ENCODE measurements at regions not wholly inside any gene's neighbourhood (a gene's known extent, or its start where the extent isn't known, plus 50 kb on each side); places are given as distances from the start of the nearest gene placed in this dataset.

DNA sequence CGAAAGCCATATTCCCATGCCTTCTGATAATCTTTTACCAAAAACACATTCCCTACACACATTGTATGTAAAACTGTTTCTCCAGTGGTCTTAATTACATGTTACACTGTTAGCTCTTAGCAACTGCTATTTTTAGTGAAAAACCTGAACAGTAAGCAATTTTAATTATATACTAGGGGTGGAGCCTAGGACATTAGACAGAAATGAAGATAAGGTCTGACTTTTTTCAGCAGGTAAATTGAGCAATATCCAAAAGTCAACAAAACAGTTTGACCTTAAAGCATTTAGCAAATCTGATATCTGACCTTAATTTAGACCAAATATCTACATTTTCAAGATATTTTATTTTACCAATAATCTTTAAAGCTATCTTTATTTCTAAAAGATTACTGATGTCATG lies 60.2 kb downstream of the PDE6H start:
- DNase-seq, result no peak

- DNase-seq, result no peak
Measured at GRCh38 chr12:15033641-15034040, 60.8 kb downstream of the PDE6H start.

GRCh38 chr12:15035185-15035584 lies 62.3 kb downstream of the PDE6H start:
- DNase-seq, result no peak

GRCh38 chr12:15037091-15037687 lies 64.3 kb downstream of the PDE6H start:
- no peak for DNase-seq

GRCh38 chr12:15038137-15038536 lies 65.3 kb downstream of the PDE6H start:
- no peak for DNase-seq

GRCh38 chr12:15044471-15044870 lies 71.6 kb downstream of the PDE6H start:
- DNase-seq, result peak; percentile 51

GRCh38 chr12:15045451-15045850 lies 72.6 kb downstream of the PDE6H start:
- DNase-seq, result no peak

DNA sequence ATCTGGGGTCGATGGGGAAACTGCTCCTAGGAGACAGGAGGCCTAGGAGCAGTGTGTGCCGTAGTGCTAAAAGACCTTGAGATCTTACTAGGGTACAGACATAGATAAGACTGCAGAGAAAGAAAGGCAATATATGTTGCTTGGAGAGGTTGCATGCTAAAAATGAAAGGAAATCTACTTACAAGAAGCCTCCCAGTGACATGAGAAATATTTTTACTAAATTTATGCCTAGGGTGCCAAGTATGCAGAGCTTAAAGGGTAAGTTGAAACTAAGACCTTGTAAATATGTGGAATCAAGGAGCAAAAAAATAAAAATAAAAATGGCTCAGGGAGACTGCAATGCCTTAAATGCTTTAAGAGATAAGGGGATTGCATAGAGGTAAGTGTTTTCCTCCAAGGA lies 74.8 kb downstream of the PDE6H start:
- no peak for DNase-seq

DNA sequence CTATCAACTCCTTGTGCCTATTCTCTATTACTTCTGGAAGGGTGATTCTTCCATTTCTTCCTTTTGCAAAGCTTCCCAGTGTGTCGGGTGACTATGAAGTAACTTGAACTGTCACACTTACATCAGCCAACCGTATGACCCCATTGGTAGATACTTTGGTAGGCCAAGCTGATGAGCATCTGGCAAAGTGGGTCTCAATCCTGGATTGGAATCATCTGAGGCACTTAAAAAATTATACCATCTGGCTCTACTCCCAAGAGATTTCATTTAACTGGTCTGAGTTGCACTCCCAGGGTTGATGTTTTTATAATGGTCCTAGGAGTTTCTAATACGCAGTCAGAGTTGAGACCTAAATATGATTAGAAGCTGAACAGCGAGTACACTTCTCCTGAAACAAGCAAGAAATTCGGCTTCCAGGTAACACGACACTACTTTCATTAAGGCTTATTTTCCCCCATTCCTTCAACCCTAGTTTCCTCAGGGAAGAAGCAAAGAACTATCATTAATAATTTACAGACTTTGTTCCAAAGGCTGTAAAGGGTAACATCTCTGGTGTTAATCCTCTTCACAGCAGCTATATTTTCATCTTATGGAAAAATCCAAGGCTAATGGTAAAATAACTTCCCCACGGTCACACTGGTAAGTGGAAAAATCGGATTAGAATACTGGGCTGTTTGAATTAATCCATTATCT lies 76.8 kb downstream of the PDE6H start:
- DNase-seq, result no peak

DNA sequence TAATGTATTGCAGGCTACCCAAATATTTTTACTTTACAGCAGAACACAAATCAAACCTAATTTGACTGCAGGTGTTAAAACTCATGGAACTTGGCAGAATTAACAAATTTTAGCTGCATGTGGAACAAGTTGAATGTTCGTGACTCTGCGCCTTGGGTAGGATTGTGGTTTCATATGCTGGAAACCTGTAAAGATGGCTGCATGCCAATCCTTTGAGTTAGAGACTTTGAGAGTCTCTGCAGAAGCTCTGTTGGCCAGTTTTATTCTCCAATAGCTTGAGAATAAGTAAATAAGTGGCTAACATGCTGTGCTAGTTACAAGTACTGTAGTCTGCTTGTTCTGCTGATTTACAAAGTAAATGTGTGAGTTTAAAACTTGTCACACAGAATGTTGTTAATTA lies 77.8 kb downstream of the PDE6H start:
- DNase-seq, result peak; percentile 48

DNA sequence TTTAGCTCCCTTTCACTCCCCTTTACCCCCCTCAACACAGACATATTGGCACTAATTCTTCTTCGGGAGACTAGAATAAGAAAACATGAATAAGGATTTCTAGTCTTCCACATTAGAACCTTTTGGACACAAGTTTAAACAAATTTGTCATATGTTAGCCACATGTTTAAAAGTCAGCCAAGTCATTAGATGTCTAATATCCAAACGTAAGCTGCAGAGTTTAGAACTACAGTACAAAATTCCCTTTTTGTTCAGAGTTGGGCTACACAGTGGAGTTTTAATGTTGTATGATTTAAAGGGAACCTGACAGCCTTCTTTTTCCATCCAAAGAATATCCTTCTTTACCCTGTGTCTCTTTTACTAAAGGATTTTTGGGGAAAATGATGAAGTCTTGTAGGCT lies 79.8 kb downstream of the PDE6H start:
- DNase-seq, result no peak

- DNase-seq, result no peak
Measured at GRCh38 chr12:15056218-15056617, 83.4 kb downstream of the PDE6H start.

All from fibroblast of skin of abdomen (primary cell).